ENCODE measurements at regions not wholly inside any gene's neighbourhood (a gene's known extent, or its start where the extent isn't known, plus 50 kb on each side); places are given as distances from the start of the nearest gene placed in this dataset.

DNA sequence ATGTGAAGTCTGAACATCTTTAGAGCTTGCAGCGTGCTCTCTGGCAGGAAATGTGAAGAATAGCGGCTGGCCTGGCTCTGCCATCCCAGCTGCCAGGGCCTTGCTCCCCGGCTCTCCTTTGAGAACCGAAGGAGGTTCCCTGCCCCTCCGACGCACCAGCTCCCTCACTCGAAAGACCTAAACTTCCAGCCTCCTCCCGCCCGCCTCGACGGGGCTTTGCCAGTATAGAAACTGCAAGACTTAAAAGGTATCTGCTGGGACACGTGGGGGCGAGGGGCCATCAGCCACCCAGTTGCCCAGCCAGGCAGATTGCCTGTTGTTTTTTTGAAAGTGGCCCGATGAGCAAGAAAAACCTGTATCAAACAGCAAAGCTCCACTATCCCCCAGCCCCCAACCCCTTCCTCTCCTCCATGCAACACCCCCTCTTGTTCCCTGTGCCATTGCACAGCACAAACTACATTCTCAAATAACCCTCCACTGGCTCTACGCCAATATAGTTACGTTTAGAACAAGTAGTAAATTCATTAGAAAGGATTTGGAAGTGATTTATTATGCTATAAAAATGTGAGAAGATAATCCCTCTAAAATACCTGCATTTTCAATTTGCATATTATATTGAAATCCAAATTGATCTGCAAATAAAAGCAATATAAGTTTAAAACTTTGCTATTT is 331.9 kb downstream of the MED10 start:
- Histone ChIP-seq H3K27ac (no peak overlapping the region), H3K4me3 (no peak overlapping the region), H3K36me3 (no peaks in the 10 kb centered on the region), H3K4me1 (no peaks in the 10 kb centered on the region), H3K9me3 (no peaks in the 10 kb centered on the region), H3K27me3 (no peaks in the 10 kb centered on the region)
- TF ChIP-seq POLR2A (IDR thresholded peaks at IDR 0.05) = no peak
- no peak for TF ChIP-seq CTCF (IDR thresholded peaks at IDR 0.05)
- DNase-seq = no peak

DNA sequence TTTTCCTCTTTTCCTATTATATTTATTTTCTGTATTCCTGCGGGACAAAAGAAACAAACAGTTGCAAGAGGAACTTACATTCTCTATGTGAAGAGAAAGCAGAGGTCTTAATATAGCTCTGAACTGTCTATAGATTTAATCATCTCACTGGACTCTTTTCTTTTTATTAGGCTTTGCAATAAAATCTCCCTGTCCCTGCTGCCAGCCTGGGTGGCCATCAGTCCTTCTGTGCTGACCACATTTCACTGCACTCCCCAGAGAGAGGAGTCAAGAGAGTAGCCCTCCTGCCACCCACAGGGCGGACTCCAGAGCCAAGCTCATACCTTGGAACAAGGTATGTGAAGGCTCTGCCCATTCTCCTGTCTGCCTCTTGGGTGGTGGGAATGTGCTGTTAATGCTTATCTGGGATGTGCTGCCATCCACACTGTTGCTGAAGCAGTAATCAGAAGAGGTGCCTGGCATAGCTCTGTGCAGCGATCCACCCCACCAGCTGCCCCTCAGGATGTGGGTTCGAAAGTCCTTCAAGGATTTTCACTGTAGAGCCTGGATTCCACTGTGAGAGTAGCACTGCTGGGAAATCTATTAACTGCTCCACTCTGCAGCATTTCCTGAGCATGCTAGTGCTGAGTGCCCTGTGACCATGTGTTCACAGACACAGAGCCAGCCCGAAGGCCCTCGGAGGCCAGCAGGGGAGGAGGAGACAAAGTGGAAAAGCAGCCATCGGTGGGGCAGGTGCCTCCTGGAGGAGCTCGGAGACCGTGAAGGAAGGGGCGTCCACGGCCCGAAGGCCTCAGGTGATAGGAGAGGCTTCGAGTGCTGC is 334.6 kb downstream of the MED10 start:
- H3K4me1 ChIP-seq = no peaks in the 10 kb centered on the region
- no peaks in the 10 kb centered on the region for H3K36me3 ChIP-seq
- H3K9me3 ChIP-seq = no peaks in the 10 kb centered on the region
- DNase-seq = no peak
- H3K27me3 ChIP-seq = no peaks in the 10 kb centered on the region
- TF ChIP-seq POLR2A (IDR thresholded peaks at IDR 0.05) = no peak
- no peak for TF ChIP-seq CTCF (IDR thresholded peaks at IDR 0.05)
- no peak overlapping the region for H3K27ac ChIP-seq
- H3K4me3 ChIP-seq = no peak overlapping the region

- Histone ChIP-seq H3K36me3 (no peaks in the 10 kb centered on the region), H3K27ac (no peak overlapping the region), H3K9me3 (no peaks in the 10 kb centered on the region), H3K4me1 (no peaks in the 10 kb centered on the region), H3K4me3 (no peak overlapping the region), H3K27me3 (no peaks in the 10 kb centered on the region)
- TF ChIP-seq CTCF (IDR thresholded peaks at IDR 0.05) = no peak
- no peak for TF ChIP-seq POLR2A (IDR thresholded peaks at IDR 0.05)
- no peak for DNase-seq
These were observed 336.3 kb downstream of the MED10 start for GRCh38 chr5:6041977-6042550.

GRCh38 chr5:6039111-6039510 is 339.2 kb downstream of the MED10 start:
- Histone ChIP-seq H3K27me3 (no peaks in the 10 kb centered on the region), H3K9me3 (no peaks in the 10 kb centered on the region), H3K4me1 (no peaks in the 10 kb centered on the region), H3K36me3 (no peaks in the 10 kb centered on the region), H3K27ac (no peak overlapping the region), H3K4me3 (no peak overlapping the region)
- no peak for DNase-seq
- TF ChIP-seq CTCF (IDR thresholded peaks at IDR 0.05) = no peak
- TF ChIP-seq POLR2A (IDR thresholded peaks at IDR 0.05) = no peak

DNA sequence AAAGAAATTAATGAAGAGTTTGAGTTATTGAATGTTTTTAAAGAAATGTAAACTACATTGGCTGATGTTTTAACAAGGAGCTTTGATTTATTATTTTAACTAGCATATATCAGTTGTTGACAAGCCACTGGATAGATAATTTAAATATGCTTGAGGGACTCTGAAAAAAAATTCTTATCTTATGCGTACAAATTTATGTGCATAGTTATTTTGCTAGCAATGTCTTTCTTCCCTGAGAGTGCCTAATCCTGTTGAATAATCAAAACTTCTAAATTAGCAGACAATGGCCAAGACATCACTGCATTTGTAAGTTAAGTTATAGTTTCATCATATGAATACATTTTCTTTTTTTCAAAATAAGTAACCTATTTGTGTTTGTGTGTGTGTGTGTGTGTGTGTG is 342.3 kb downstream of the MED10 start:
- no peak for DNase-seq
- Histone ChIP-seq H3K4me3 (no peak overlapping the region), H3K27me3 (no peaks in the 10 kb centered on the region), H3K27ac (no peak overlapping the region), H3K36me3 (no peaks in the 10 kb centered on the region), H3K9me3 (no peaks in the 10 kb centered on the region), H3K4me1 (no peaks in the 10 kb centered on the region)
- TF ChIP-seq POLR2A (IDR thresholded peaks at IDR 0.05) (no peak), CTCF (IDR thresholded peaks at IDR 0.05) (no peak)

All from Peyer's patch (tissue), 4 donors.